ENCODE measurements at regions not wholly inside any gene's neighbourhood (a gene's known extent, or its start where the extent isn't known, plus 50 kb on each side); places are given as distances from the start of the nearest gene placed in this dataset.

DNA sequence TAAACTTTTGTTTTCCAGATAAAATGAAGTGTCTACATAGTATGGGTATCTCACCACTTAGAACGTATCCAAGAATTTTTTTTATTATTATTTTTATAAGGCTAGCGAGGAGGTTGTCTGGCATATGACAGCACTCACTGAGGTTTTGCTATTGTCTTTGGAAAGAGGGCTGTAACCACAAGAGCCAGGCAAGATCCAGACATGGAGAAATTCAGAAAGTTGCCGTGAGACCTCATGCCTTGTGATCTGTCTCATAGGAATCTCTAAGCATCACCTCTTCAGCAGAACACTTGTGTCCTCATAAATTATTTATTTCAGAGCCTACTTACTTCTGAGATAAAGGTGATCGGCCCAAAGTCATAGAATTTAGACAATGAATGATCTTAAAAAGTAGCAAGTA lies 410.8 kb downstream of the CDH11 start:
- H3K4me3 ChIP-seq (ENCODE audit: low read depth in 2 of 2, low read length in 2 of 2), result no peak overlapping the region
- no peaks in the 10 kb centered on the region for H3K4me1 ChIP-seq (ENCODE audit: control insufficient read depth, insufficient read depth, low read length)
- CTCF ChIA-PET, result no interaction called here
- BruUV-seq (replicated peaks), result no TSS peak
- ATAC-seq, result no peak
- H3K27me3 ChIP-seq (ENCODE audit: control insufficient read depth, insufficient read depth, low read length), result no peaks in the 10 kb centered on the region
- POLR2A ChIA-PET, result no interaction called here
- intact Hi-C loops (cut with micrococcal nuclease; ENCODE audit: unreplicated experiment) (no loop called here), in situ Hi-C loops (cut with HindIII; ENCODE audit: low pct_unique_long_range_greater_than_20kb, low sequenced_read_pairs) (no loop called here)
- H3K27ac ChIP-seq (ENCODE audit: low read length), result no peak overlapping the region
- H3K36me3 ChIP-seq (ENCODE audit: control insufficient read depth, insufficient read depth, low read length), result no peaks in the 10 kb centered on the region
- no peaks in the 10 kb centered on the region for H3K9me3 ChIP-seq (ENCODE audit: control insufficient read depth, insufficient read depth, low read depth, low read length)
- no peak for DNase-seq (ENCODE audit: low read depth, low spot score)
- no peak for TF ChIP-seq SIN3A (IDR thresholded peaks at IDR 0.05; ENCODE audit: borderline replicate concordance, insufficient read depth, low read depth, low read length)
- TF ChIP-seq, protein P1, sequence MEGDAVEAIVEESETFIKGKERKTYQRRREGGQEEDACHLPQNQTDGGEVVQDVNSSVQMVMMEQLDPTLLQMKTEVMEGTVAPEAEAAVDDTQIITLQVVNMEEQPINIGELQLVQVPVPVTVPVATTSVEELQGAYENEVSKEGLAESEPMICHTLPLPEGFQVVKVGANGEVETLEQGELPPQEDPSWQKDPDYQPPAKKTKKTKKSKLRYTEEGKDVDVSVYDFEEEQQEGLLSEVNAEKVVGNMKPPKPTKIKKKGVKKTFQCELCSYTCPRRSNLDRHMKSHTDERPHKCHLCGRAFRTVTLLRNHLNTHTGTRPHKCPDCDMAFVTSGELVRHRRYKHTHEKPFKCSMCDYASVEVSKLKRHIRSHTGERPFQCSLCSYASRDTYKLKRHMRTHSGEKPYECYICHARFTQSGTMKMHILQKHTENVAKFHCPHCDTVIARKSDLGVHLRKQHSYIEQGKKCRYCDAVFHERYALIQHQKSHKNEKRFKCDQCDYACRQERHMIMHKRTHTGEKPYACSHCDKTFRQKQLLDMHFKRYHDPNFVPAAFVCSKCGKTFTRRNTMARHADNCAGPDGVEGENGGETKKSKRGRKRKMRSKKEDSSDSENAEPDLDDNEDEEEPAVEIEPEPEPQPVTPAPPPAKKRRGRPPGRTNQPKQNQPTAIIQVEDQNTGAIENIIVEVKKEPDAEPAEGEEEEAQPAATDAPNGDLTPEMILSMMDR (IDR thresholded peaks at IDR 0.05), result no peak
- no peak for TF ChIP-seq POLR2AphosphoS5 (IDR thresholded peaks at IDR 0.05; ENCODE audit: low read depth, low read length)
- TF ChIP-seq, protein P2, sequence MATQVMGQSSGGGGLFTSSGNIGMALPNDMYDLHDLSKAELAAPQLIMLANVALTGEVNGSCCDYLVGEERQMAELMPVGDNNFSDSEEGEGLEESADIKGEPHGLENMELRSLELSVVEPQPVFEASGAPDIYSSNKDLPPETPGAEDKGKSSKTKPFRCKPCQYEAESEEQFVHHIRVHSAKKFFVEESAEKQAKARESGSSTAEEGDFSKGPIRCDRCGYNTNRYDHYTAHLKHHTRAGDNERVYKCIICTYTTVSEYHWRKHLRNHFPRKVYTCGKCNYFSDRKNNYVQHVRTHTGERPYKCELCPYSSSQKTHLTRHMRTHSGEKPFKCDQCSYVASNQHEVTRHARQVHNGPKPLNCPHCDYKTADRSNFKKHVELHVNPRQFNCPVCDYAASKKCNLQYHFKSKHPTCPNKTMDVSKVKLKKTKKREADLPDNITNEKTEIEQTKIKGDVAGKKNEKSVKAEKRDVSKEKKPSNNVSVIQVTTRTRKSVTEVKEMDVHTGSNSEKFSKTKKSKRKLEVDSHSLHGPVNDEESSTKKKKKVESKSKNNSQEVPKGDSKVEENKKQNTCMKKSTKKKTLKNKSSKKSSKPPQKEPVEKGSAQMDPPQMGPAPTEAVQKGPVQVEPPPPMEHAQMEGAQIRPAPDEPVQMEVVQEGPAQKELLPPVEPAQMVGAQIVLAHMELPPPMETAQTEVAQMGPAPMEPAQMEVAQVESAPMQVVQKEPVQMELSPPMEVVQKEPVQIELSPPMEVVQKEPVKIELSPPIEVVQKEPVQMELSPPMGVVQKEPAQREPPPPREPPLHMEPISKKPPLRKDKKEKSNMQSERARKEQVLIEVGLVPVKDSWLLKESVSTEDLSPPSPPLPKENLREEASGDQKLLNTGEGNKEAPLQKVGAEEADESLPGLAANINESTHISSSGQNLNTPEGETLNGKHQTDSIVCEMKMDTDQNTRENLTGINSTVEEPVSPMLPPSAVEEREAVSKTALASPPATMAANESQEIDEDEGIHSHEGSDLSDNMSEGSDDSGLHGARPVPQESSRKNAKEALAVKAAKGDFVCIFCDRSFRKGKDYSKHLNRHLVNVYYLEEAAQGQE (IDR thresholded peaks at IDR 0.05; ENCODE audit: insufficient read depth in 1 of 2, low read depth in 2 of 2, low read length in 1 of 2), result no peak
- no peak for TF ChIP-seq TCF7L2 (IDR thresholded peaks at IDR 0.05; ENCODE audit: low read depth, low read length)

DNA sequence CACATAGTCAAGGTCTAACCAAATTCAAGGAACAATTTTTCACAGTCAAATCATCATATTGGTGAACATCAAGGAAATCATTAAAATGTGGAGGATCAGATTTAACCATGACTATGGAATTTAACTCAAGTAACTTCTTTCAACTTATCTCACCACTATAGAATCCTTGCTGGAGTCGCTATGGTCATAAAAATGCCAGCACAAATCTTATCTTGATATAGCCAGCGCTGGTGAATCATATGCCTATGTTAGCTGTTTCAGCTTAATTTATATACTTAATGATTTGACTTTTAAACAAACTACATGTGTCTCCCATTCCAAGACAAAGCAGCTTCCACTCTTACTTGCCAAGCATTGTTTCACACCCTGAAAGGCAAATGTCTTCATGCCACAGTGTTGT lies 416.4 kb downstream of the CDH11 start:
- Histone ChIP-seq H3K27me3 (ENCODE audit: control insufficient read depth, insufficient read depth, low read length) (no peaks in the 10 kb centered on the region), H3K4me1 (ENCODE audit: control insufficient read depth, insufficient read depth, low read length) (no peaks in the 10 kb centered on the region), H3K9me3 (ENCODE audit: control insufficient read depth, insufficient read depth, low read depth, low read length) (no peaks in the 10 kb centered on the region), H3K36me3 (ENCODE audit: control insufficient read depth, insufficient read depth, low read length) (no peaks in the 10 kb centered on the region), H3K4me3 (ENCODE audit: low read depth in 2 of 2, low read length in 2 of 2) (no peak overlapping the region), H3K27ac (ENCODE audit: low read length) (no peak overlapping the region)
- TF ChIP-seq, protein P1 (IDR thresholded peaks at IDR 0.05), result no peak
- TF ChIP-seq SIN3A (IDR thresholded peaks at IDR 0.05; ENCODE audit: borderline replicate concordance, insufficient read depth, low read depth, low read length) (no peak), TCF7L2 (IDR thresholded peaks at IDR 0.05; ENCODE audit: low read depth, low read length) (no peak)
- ATAC-seq (no peak), DNase-seq (ENCODE audit: low read depth, low spot score) (no peak)
- BruUV-seq (replicated peaks), result no TSS peak
- ChIA-PET POLR2A (no interaction called here), CTCF (no interaction called here)
- in situ Hi-C loops (cut with HindIII; ENCODE audit: low pct_unique_long_range_greater_than_20kb, low sequenced_read_pairs) (no loop called here), intact Hi-C loops (cut with micrococcal nuclease; ENCODE audit: unreplicated experiment) (no loop called here)

DNA sequence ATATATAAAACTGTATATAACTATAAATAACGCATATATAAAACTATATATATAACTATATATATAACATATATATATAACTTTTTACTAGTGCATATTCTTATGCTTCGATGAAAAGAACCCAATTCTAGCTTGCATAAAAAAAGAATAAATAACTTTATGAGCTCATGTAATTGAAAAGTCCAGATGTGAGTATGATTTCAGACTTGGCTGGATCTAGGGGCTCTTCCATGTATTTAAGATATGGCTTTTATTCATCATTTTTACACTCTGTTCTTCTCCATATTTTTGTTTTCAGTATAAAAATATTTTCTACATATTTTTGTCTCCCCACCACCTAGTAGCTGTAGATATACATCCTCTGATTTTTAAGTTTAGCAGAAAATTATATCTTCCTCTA lies 417.5 kb downstream of the CDH11 start:
- Histone ChIP-seq H3K9me3 (ENCODE audit: control insufficient read depth, insufficient read depth, low read depth, low read length) (no peaks in the 10 kb centered on the region), H3K27ac (ENCODE audit: low read length) (no peak overlapping the region), H3K4me3 (ENCODE audit: low read depth in 2 of 2, low read length in 2 of 2) (no peak overlapping the region), H3K4me1 (ENCODE audit: control insufficient read depth, insufficient read depth, low read length) (no peaks in the 10 kb centered on the region), H3K36me3 (ENCODE audit: control insufficient read depth, insufficient read depth, low read length) (no peaks in the 10 kb centered on the region), H3K27me3 (ENCODE audit: control insufficient read depth, insufficient read depth, low read length) (no peaks in the 10 kb centered on the region)
- TF ChIP-seq, protein P2 (IDR thresholded peaks at IDR 0.05; ENCODE audit: insufficient read depth in 1 of 2, low read depth in 2 of 2, low read length in 1 of 2), result no peak
- TF ChIP-seq TCF7L2 (IDR thresholded peaks at IDR 0.05; ENCODE audit: low read depth, low read length) (no peak), SIN3A (IDR thresholded peaks at IDR 0.05; ENCODE audit: borderline replicate concordance, insufficient read depth, low read depth, low read length) (no peak), POLR2AphosphoS5 (IDR thresholded peaks at IDR 0.05; ENCODE audit: low read depth, low read length) (no peak)
- TF ChIP-seq, protein P1 (IDR thresholded peaks at IDR 0.05), result no peak
- POLR2A ChIA-PET, result no interaction called here
- no TSS peak for BruUV-seq (replicated peaks)
- intact Hi-C loops (cut with micrococcal nuclease; ENCODE audit: unreplicated experiment) (no loop called here), in situ Hi-C loops (cut with HindIII; ENCODE audit: low pct_unique_long_range_greater_than_20kb, low sequenced_read_pairs) (no loop called here)
- CTCF ChIA-PET, result no interaction called here
- DNase-seq (ENCODE audit: low read depth, low spot score) (no peak), ATAC-seq (no peak)
